ENCODE measurements at regions not wholly inside any gene's neighbourhood (a gene's known extent, or its start where the extent isn't known, plus 50 kb on each side); places are given as distances from the start of the nearest gene placed in this dataset.
"Not testable (repeated sequence)": the region's sequence is repeated elsewhere in the genome, so short reads cannot be mapped to it uniquely, and the experiment has no call there.

GRCh38 chr1:78715181-78715661 is 65.6 kb downstream of the IFI44 start:
- no peaks in the 10 kb centered on the region for H3K36me3 Mint-ChIP-seq
- peaks cover 13% of the 10 kb centered on the region for H3K27me3 Mint-ChIP-seq
- ATAC-seq = no peak
- no peak overlapping the region for H3K27ac Mint-ChIP-seq
- CTCF ChIA-PET = no interaction called here
- H3K4me1 Mint-ChIP-seq = no peaks in the 10 kb centered on the region
- no peak for DNase-seq
- no peak overlapping the region for H3K4me3 Mint-ChIP-seq
- H3K9me3 Mint-ChIP-seq (ENCODE audit: low read depth) = no peaks in the 10 kb centered on the region

GRCh38 chr1:78716186-78716585 is 66.6 kb downstream of the IFI44 start:
- Mint-ChIP-seq H3K27ac (no peak overlapping the region), H3K9me3 (ENCODE audit: low read depth) (no peaks in the 10 kb centered on the region), H3K4me1 (no peaks in the 10 kb centered on the region), H3K36me3 (no peaks in the 10 kb centered on the region), H3K4me3 (no peak overlapping the region), H3K27me3 (peaks cover 13% of the 10 kb centered on the region)
- CTCF ChIA-PET = no interaction called here
- no peak for DNase-seq
- no peak for ATAC-seq

GRCh38 chr1:78718566-78718965 is 68.9 kb downstream of the IFI44 start:
- H3K36me3 Mint-ChIP-seq = no peaks in the 10 kb centered on the region
- H3K27ac Mint-ChIP-seq = no peak overlapping the region
- ATAC-seq (no peak), DNase-seq (no peak)
- no peaks in the 10 kb centered on the region for H3K9me3 Mint-ChIP-seq (ENCODE audit: low read depth)
- H3K4me3 Mint-ChIP-seq = no peak overlapping the region
- H3K27me3 Mint-ChIP-seq = peaks cover 14% of the 10 kb centered on the region
- CTCF ChIA-PET = no interaction called here
- H3K4me1 Mint-ChIP-seq = no peaks in the 10 kb centered on the region

- Mint-ChIP-seq H3K9me3 (ENCODE audit: low read depth) (no peaks in the 10 kb centered on the region), H3K27me3 (peaks cover 8% of the 10 kb centered on the region), H3K4me1 (no peaks in the 10 kb centered on the region), H3K4me3 (no peak overlapping the region), H3K36me3 (no peaks in the 10 kb centered on the region), H3K27ac (no peak overlapping the region)
- DNase-seq = no peak
- CTCF ChIA-PET = no interaction called here
- ATAC-seq = no peak
Observed at GRCh38 chr1:78721136-78721535, 71.5 kb downstream of the IFI44 start.

GRCh38 chr1:78722105-78722504 is 72.5 kb downstream of the IFI44 start:
- Mint-ChIP-seq H3K4me3 (no peak overlapping the region), H3K27me3 (peaks cover 8% of the 10 kb centered on the region), H3K27ac (no peak overlapping the region), H3K4me1 (no peaks in the 10 kb centered on the region), H3K9me3 (ENCODE audit: low read depth) (no peaks in the 10 kb centered on the region), H3K36me3 (no peaks in the 10 kb centered on the region)
- ATAC-seq (no peak), DNase-seq (no peak)
- CTCF ChIA-PET = no interaction called here

- Mint-ChIP-seq H3K4me3 (no peak overlapping the region), H3K36me3 (no peaks in the 10 kb centered on the region), H3K9me3 (ENCODE audit: low read depth) (no peaks in the 10 kb centered on the region), H3K27me3 (peaks cover 8% of the 10 kb centered on the region), H3K27ac (no peak overlapping the region), H3K4me1 (no peaks in the 10 kb centered on the region)
- CTCF ChIA-PET = no interaction called here
- ATAC-seq (no peak), DNase-seq (no peak)
Observed at GRCh38 chr1:78722521-78722920, 72.9 kb downstream of the IFI44 start.

- Mint-ChIP-seq H3K36me3 (no peaks in the 10 kb centered on the region), H3K9me3 (ENCODE audit: low read depth) (no peaks in the 10 kb centered on the region), H3K4me3 (no peak overlapping the region), H3K27me3 (peaks cover 8% of the 10 kb centered on the region), H3K27ac (no peak overlapping the region), H3K4me1 (no peaks in the 10 kb centered on the region)
- ATAC-seq (no peak), DNase-seq (no peak)
- CTCF ChIA-PET = no interaction called here
Observed at GRCh38 chr1:78722947-78723346, 73.3 kb downstream of the IFI44 start.

- H3K27ac Mint-ChIP-seq = no peak overlapping the region
- ATAC-seq = no peak
- no peaks in the 10 kb centered on the region for H3K4me1 Mint-ChIP-seq
- H3K9me3 Mint-ChIP-seq (ENCODE audit: low read depth) = no peaks in the 10 kb centered on the region
- no peak for DNase-seq
- CTCF ChIA-PET = no interaction called here
- no peak overlapping the region for H3K4me3 Mint-ChIP-seq
- no peaks in the 10 kb centered on the region for H3K36me3 Mint-ChIP-seq
- H3K27me3 Mint-ChIP-seq = peaks cover 3% of the 10 kb centered on the region
Observed at GRCh38 chr1:78726686-78727085, 77.1 kb downstream of the IFI44 start.

GRCh38 chr1:78728359-78728758 is 78.7 kb downstream of the IFI44 start:
- Mint-ChIP-seq H3K36me3 (no peaks in the 10 kb centered on the region), H3K9me3 (ENCODE audit: low read depth) (no peaks in the 10 kb centered on the region), H3K4me3 (no peak overlapping the region), H3K27ac (no peak overlapping the region), H3K4me1 (no peaks in the 10 kb centered on the region), H3K27me3 (peaks cover 2% of the 10 kb centered on the region)
- ATAC-seq (no peak), DNase-seq (no peak)
- CTCF ChIA-PET = no interaction called here

GRCh38 chr1:78730054-78730453 is 80.4 kb downstream of the IFI44 start:
- Mint-ChIP-seq H3K4me1 (no peaks in the 10 kb centered on the region), H3K36me3 (no peaks in the 10 kb centered on the region), H3K27me3 (no peaks in the 10 kb centered on the region), H3K27ac (no peak overlapping the region), H3K4me3 (no peak overlapping the region), H3K9me3 (ENCODE audit: low read depth) (no peaks in the 10 kb centered on the region)
- DNase-seq = no peak
- CTCF ChIA-PET = no interaction called here
- ATAC-seq = no peak

- DNase-seq (no peak), ATAC-seq (no peak)
- CTCF ChIA-PET = no interaction called here
- Mint-ChIP-seq H3K4me1 (no peaks in the 10 kb centered on the region), H3K27ac (no peak overlapping the region), H3K36me3 (no peaks in the 10 kb centered on the region), H3K9me3 (ENCODE audit: low read depth) (no peaks in the 10 kb centered on the region), H3K27me3 (no peaks in the 10 kb centered on the region), H3K4me3 (no peak overlapping the region)
Observed at GRCh38 chr1:78731674-78732073, 82.0 kb downstream of the IFI44 start.

GRCh38 chr1:78737241-78737640 is 87.6 kb downstream of the IFI44 start:
- ATAC-seq (no peak), DNase-seq (no peak)
- Mint-ChIP-seq H3K4me3 (no peak overlapping the region), H3K4me1 (no peaks in the 10 kb centered on the region), H3K27me3 (peaks cover 2% of the 10 kb centered on the region), H3K36me3 (no peaks in the 10 kb centered on the region), H3K27ac (no peak overlapping the region), H3K9me3 (ENCODE audit: low read depth) (peaks cover 5% of the 10 kb centered on the region)
- CTCF ChIA-PET = no interaction called here

GRCh38 chr1:78743626-78744025 is 94.0 kb downstream of the IFI44 start:
- Mint-ChIP-seq H3K4me1 (no peaks in the 10 kb centered on the region), H3K4me3 (no peak overlapping the region), H3K27me3 (peaks cover 3% of the 10 kb centered on the region), H3K36me3 (no peaks in the 10 kb centered on the region), H3K27ac (no peak overlapping the region), H3K9me3 (ENCODE audit: low read depth) (peaks cover 2% of the 10 kb centered on the region)
- DNase-seq (no peak), ATAC-seq (no peak)
- CTCF ChIA-PET = no interaction called here

- CTCF ChIA-PET = no interaction called here
- no peak for ATAC-seq
Observed at GRCh38 chr1:78745111-78745510, 95.5 kb downstream of the IFI44 start.

GRCh38 chr1:78753679-78754078 is 104.0 kb downstream of the IFI44 start:
- H3K27me3 Mint-ChIP-seq; H3K27ac Mint-ChIP-seq; H3K4me3 Mint-ChIP-seq; H3K4me1 Mint-ChIP-seq; DNase-seq; CTCF ChIA-PET; H3K36me3 Mint-ChIP-seq; ATAC-seq; H3K9me3 Mint-ChIP-seq (ENCODE audit: low read depth): not testable (repeated sequence)

More at GRCh38 chr1:78745111-78745510, 95.5 kb downstream of the IFI44 start:
- H3K36me3 Mint-ChIP-seq = no peaks in the 10 kb centered on the region
- peaks cover 3% of the 10 kb centered on the region for H3K27me3 Mint-ChIP-seq
- H3K9me3 Mint-ChIP-seq (ENCODE audit: low read depth) = no peaks in the 10 kb centered on the region
- DNase-seq = no peak
- H3K27ac Mint-ChIP-seq = no peak overlapping the region
- no peaks in the 10 kb centered on the region for H3K4me1 Mint-ChIP-seq
- no peak overlapping the region for H3K4me3 Mint-ChIP-seq
